ENCODE measurements at regions not wholly inside any gene's neighbourhood (a gene's known extent, or its start where the extent isn't known, plus 50 kb on each side); places are given as distances from the start of the nearest gene placed in this dataset.
"Not testable (repeated sequence)": the region's sequence is repeated elsewhere in the genome, so short reads cannot be mapped to it uniquely, and the experiment has no call there.

DNA sequence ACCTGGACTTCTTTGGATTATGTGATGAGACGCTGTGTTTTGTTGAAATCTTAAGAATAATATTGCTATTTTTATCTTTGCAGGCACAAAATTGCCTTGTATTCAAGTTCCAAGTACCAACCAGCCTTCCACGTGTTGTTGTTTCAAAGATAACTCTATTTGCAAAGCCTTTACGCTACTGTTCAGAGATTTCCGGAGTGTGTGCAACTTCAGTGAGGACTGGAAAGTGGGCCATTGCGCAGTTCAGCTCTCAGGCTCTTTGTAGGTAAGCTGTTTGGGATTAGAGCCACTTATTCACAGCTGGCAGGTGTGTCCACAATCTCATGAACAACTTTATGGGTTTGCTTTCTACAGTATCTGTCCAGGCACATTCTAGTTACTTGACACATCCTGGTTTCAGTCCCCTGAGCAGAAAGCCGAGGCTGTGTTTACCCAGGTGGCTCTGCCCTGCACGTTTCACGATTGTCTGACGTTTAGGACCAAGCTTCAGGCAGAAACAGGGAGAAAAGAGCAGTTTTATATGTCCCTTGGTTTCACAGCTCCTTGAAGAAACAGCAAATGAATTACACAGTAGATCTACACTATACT, 520.3 kb downstream of the PRIM2 start:
- H3K4me1 ChIP-seq (ENCODE audit: control insufficient read depth, insufficient read depth, low read length); ATAC-seq; H3K27me3 ChIP-seq (ENCODE audit: control insufficient read depth, insufficient read depth, low read length); BruUV-seq (replicated peaks); H3K27ac ChIP-seq (ENCODE audit: low read length); H3K4me3 ChIP-seq (ENCODE audit: low read depth in 2 of 2, low read length in 2 of 2); POLR2A ChIA-PET; DNase-seq (ENCODE audit: low read depth, low spot score); H3K36me3 ChIP-seq (ENCODE audit: control insufficient read depth, insufficient read depth, low read length); CTCF ChIA-PET; intact Hi-C loops (cut with micrococcal nuclease; ENCODE audit: unreplicated experiment); in situ Hi-C loops (cut with HindIII; ENCODE audit: low pct_unique_long_range_greater_than_20kb, low sequenced_read_pairs); H3K9me3 ChIP-seq (ENCODE audit: control insufficient read depth, insufficient read depth, low read depth, low read length): not testable (repeated sequence)

DNA sequence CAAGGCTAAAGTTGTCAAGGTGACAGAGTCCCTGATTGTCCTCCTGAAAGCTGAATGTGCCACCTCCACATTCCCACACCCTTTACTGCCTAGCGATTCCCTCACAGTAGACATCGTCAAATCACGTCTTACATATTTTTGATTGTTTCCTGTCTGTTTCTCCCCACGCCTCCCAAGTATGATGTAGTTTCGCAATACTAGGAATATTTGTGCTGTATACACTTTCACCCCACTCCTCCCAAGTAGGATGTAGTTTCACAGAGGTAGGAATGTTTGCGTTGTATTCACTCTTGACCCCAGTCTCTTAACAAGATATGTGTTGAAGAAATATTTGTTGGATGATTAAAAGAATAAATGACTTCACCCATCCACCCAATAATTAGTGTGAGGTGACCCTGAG, 524.1 kb downstream of the PRIM2 start:
- H3K9me3 ChIP-seq (ENCODE audit: control insufficient read depth, insufficient read depth, low read depth, low read length); in situ Hi-C loops (cut with HindIII; ENCODE audit: low pct_unique_long_range_greater_than_20kb, low sequenced_read_pairs); DNase-seq (ENCODE audit: low read depth, low spot score); POLR2A ChIA-PET; H3K27ac ChIP-seq (ENCODE audit: low read length); H3K4me3 ChIP-seq (ENCODE audit: low read depth in 2 of 2, low read length in 2 of 2); CTCF ChIA-PET; intact Hi-C loops (cut with micrococcal nuclease; ENCODE audit: unreplicated experiment); BruUV-seq (replicated peaks); H3K27me3 ChIP-seq (ENCODE audit: control insufficient read depth, insufficient read depth, low read length); H3K4me1 ChIP-seq (ENCODE audit: control insufficient read depth, insufficient read depth, low read length); H3K36me3 ChIP-seq (ENCODE audit: control insufficient read depth, insufficient read depth, low read length); ATAC-seq: not testable (repeated sequence)

DNA sequence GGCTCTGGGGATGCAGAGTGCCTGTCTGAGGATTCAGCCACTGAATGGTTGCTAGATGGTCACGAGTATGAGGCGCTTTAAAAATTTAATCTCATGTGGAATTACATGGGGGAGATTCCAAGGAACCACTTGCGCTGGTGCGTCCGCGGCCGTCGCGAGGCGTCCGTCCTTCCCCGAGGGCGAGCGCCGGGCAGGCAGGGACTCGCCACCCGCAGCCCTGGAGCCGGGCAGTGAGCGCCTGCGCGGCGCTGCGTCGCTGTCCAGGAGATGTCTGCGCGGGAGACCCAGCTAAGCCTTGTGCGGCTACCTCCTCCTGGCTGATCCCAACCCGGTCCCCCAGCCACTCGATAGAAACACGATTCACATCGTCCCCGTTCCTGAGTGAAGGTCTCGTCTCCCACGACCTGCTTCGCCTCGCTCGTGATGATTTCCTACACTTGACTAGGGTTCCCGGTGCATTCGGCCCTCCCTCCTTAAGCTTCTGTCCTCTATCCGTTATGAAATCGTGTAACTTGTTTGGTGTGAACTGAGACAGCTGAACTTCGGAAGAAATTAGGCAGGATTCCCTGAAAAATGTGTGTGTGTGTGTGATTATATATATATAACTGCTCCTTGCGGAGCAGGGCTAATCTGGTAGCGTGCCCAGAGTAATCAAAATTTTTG, 536.4 kb downstream of the PRIM2 start:
- in situ Hi-C loops (cut with HindIII; ENCODE audit: low pct_unique_long_range_greater_than_20kb, low sequenced_read_pairs); DNase-seq (ENCODE audit: low read depth, low spot score); intact Hi-C loops (cut with micrococcal nuclease; ENCODE audit: unreplicated experiment); H3K4me1 ChIP-seq (ENCODE audit: control insufficient read depth, insufficient read depth, low read length); POLR2A ChIA-PET; CTCF ChIA-PET; BruUV-seq (replicated peaks); H3K36me3 ChIP-seq (ENCODE audit: control insufficient read depth, insufficient read depth, low read length); H3K27ac ChIP-seq (ENCODE audit: low read length); H3K4me3 ChIP-seq (ENCODE audit: low read depth in 2 of 2, low read length in 2 of 2); H3K9me3 ChIP-seq (ENCODE audit: control insufficient read depth, insufficient read depth, low read depth, low read length): not testable (repeated sequence)
- ATAC-seq, result peak; percentile 77
- peaks cover 10% of the 10 kb centered on the region for H3K27me3 ChIP-seq (ENCODE audit: control insufficient read depth, insufficient read depth, low read length)

DNA sequence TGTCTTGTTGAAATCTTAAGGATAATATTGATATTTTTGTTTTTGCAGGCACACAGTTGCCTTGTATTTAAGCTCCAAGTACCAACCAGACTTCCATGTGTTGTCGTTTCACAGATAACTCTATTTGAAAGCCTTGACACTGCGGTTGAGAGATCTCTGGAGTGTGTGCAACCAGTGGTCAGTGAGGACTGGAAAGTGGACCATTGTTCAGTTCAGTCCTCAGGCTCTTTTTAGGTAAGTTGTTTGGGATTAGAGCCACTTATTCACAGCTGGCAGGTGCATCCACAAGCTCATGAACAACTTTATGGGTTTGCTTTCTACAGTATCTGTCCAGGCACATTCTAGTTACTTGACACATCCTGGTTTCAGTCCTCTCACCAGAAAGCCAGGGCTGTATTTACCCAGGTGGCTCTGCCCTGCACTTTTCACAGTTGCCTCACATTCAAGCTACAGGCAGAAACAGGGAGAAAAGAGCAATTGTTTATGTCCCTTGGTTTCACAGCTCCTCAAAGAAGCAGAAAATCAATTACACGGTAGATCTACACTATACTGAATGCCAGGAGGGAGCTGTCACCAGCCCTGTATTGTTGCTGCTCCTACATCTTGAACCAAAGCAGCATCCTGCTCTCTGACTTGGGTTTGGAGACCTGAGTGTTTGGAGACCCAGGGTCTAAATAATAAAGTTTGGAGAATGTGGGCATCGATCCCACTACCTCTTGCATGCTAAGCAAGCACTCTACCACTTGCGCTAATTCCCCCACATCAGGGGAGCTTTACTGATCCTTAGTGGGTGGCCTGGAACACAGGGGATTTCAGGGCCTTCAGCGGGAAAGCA, 543.3 kb downstream of the PRIM2 start:
- ATAC-seq; intact Hi-C loops (cut with micrococcal nuclease; ENCODE audit: unreplicated experiment); H3K27me3 ChIP-seq (ENCODE audit: control insufficient read depth, insufficient read depth, low read length): not testable (repeated sequence)

DNA sequence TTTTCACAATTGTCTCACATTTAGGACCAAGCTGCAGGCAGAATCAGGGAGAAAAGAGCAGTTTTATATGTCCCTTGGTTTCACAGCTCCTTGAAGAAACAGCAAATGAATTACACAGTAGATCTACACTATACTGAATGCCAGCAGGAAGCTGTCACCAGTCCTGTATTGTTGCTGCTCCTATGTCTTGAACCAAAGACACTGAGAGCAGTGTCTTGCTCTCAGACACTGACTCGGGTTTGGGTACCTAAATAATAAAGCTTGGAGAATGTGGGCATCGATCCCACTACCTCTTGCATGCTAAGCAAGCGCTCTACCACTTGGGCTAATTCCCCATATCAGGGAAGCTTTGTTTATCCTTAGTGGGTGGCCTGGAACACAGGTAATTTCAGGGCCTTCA, 552.7 kb downstream of the PRIM2 start:
- intact Hi-C loops (cut with micrococcal nuclease; ENCODE audit: unreplicated experiment); H3K27me3 ChIP-seq (ENCODE audit: control insufficient read depth, insufficient read depth, low read length); H3K9me3 ChIP-seq (ENCODE audit: control insufficient read depth, insufficient read depth, low read depth, low read length); in situ Hi-C loops (cut with HindIII; ENCODE audit: low pct_unique_long_range_greater_than_20kb, low sequenced_read_pairs); CTCF ChIA-PET; H3K4me1 ChIP-seq (ENCODE audit: control insufficient read depth, insufficient read depth, low read length); POLR2A ChIA-PET; BruUV-seq (replicated peaks); H3K27ac ChIP-seq (ENCODE audit: low read length); DNase-seq (ENCODE audit: low read depth, low spot score); H3K4me3 ChIP-seq (ENCODE audit: low read depth in 2 of 2, low read length in 2 of 2); H3K36me3 ChIP-seq (ENCODE audit: control insufficient read depth, insufficient read depth, low read length): not testable (repeated sequence)
- peak; percentile 72 for ATAC-seq

More for the DNA sequence above, 543.3 kb downstream of the PRIM2 start:
- BruUV-seq (replicated peaks); H3K4me1 ChIP-seq (ENCODE audit: control insufficient read depth, insufficient read depth, low read length); H3K36me3 ChIP-seq (ENCODE audit: control insufficient read depth, insufficient read depth, low read length); in situ Hi-C loops (cut with HindIII; ENCODE audit: low pct_unique_long_range_greater_than_20kb, low sequenced_read_pairs); H3K9me3 ChIP-seq (ENCODE audit: control insufficient read depth, insufficient read depth, low read depth, low read length); POLR2A ChIA-PET; H3K4me3 ChIP-seq (ENCODE audit: low read depth in 2 of 2, low read length in 2 of 2); CTCF ChIA-PET; H3K27ac ChIP-seq (ENCODE audit: low read length); DNase-seq (ENCODE audit: low read depth, low spot score): not testable (repeated sequence)

DNA sequence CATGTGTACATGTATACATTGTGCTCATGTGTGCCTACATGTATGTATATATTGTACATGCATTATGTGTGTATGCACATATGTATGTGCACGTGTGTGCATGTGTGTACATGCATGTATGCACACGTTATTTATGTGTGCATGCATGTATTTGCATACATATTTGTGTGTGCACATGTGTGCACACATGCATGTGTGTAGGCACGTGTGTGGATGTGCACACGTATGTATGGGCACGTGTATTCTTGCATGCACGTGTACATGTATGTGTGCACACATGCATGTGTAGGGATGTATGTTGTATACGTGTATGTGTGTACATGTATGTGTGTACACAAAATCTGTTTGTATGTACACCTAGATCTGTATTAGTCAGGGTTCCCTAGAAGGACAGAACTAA, 556.0 kb downstream of the PRIM2 start:
- H3K27me3 ChIP-seq (ENCODE audit: control insufficient read depth, insufficient read depth, low read length); CTCF ChIA-PET; H3K36me3 ChIP-seq (ENCODE audit: control insufficient read depth, insufficient read depth, low read length); DNase-seq (ENCODE audit: low read depth, low spot score); ATAC-seq; H3K4me3 ChIP-seq (ENCODE audit: low read depth in 2 of 2, low read length in 2 of 2); in situ Hi-C loops (cut with HindIII; ENCODE audit: low pct_unique_long_range_greater_than_20kb, low sequenced_read_pairs); intact Hi-C loops (cut with micrococcal nuclease; ENCODE audit: unreplicated experiment); H3K27ac ChIP-seq (ENCODE audit: low read length); POLR2A ChIA-PET; H3K4me1 ChIP-seq (ENCODE audit: control insufficient read depth, insufficient read depth, low read length); H3K9me3 ChIP-seq (ENCODE audit: control insufficient read depth, insufficient read depth, low read depth, low read length); BruUV-seq (replicated peaks): not testable (repeated sequence)

DNA sequence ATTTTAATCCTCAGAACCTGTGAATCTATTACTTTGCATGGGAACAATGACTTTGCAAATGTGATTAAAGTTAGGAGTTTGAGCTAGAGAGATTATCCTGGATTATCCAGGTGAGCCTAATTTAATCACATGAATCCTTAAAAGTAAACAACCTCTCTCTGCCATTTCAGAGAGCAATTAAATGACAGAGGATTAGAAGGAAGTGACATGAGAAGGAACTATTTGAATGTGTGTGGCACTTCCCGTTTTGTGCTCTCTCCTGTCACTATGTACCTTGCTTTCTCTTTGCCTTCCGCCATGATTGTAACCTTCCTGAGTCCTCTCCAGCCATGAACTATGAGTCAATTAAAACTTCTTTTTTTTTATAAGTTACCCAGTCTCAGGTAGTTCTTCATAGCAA, 559.2 kb downstream of the PRIM2 start:
- H3K27me3 ChIP-seq (ENCODE audit: control insufficient read depth, insufficient read depth, low read length); H3K4me1 ChIP-seq (ENCODE audit: control insufficient read depth, insufficient read depth, low read length); ATAC-seq; in situ Hi-C loops (cut with HindIII; ENCODE audit: low pct_unique_long_range_greater_than_20kb, low sequenced_read_pairs); H3K4me3 ChIP-seq (ENCODE audit: low read depth in 2 of 2, low read length in 2 of 2); BruUV-seq (replicated peaks); DNase-seq (ENCODE audit: low read depth, low spot score); intact Hi-C loops (cut with micrococcal nuclease; ENCODE audit: unreplicated experiment); POLR2A ChIA-PET; CTCF ChIA-PET; H3K36me3 ChIP-seq (ENCODE audit: control insufficient read depth, insufficient read depth, low read length); H3K9me3 ChIP-seq (ENCODE audit: control insufficient read depth, insufficient read depth, low read depth, low read length); H3K27ac ChIP-seq (ENCODE audit: low read length): not testable (repeated sequence)

Measured in Panc1 (cell line).